Lower leg skin (tissue), 4 donors: ENCODE measurements at regions not wholly inside any gene's neighbourhood (a gene's known extent, or its start where the extent isn't known, plus 50 kb on each side); places are given as distances from the start of the nearest gene placed in this dataset.
"Not testable (repeated sequence)": the region's sequence is repeated elsewhere in the genome, so short reads cannot be mapped to it uniquely, and the experiment has no call there.

Experiments
- DNase-seq, 2 donors: peaks; one replicate each; pipeline ENCODE4 v3.0.0-alpha.2; 2019; ENCODE audit warnings: low spot score in 2 of 2
- H3K4me3 ChIP-seq: fragments of 200-600 bp; sonication (generic); 2 replicates; pipeline ENCODE4 v1.5.1; 2017; ENCODE audit warnings: mild to moderate bottlenecking, low read depth; ENCODE audit not compliant: poor library complexity, severe bottlenecking
- CTCF ChIP-seq, 3 donors: fragments of 450-650 bp; IDR thresholded peaks; one replicate each; pipeline ENCODE4 v1.5.1; 2016; ENCODE audit warnings: antibody characterized with exemption in 3 of 3, mild to moderate bottlenecking in 3 of 3, moderate library complexity in 2 of 3
- POLR2A ChIP-seq, 2 donors: fragments of 450-650 bp; IDR thresholded peaks; one replicate each; pipeline ENCODE4 v1.6.1; 2016 to 2017; ENCODE audit warnings: antibody characterized with exemption in 2 of 2, mild to moderate bottlenecking in 1 of 2, moderate library complexity in 1 of 2
- WGBS, 2 donors: methylation state at CpG; one replicate each; pipeline ENCODE4 v1.1.5; 2018; 5-methylcytosine and 5-hydroxymethylcytosine counted together
- intact Hi-C: fragments of 100-400 bp; cut with DNase I; formaldehyde crosslinking; loops from one replicate; pipeline ENCODE4 v1.15.0; 2023; ENCODE audit warnings: low total_unique reads

GRCh38 chr18:34528177-34528576, 181.9 kb upstream of the DTNA start:
- no peak for DNase-seq
- 92 to 94% methylated on average over 3 of the region's 3 CpGs for WGBS, 2 donors
- no peak for TF ChIP-seq CTCF (IDR thresholded peaks at IDR 0.05)
- TF ChIP-seq POLR2A (IDR thresholded peaks at IDR 0.05) = no peak
- H3K4me3 ChIP-seq = no peak overlapping the region
- intact Hi-C loops = no loop called here

- no peak for DNase-seq
- intact Hi-C loops = no loop called here
- no peak overlapping the region for H3K4me3 ChIP-seq
- 73 to 75% methylated on average over 6 of the region's 6 CpGs for WGBS, 2 donors
- TF ChIP-seq CTCF (IDR thresholded peaks at IDR 0.05) (no peak), POLR2A (IDR thresholded peaks at IDR 0.05) (no peak)
Measured at GRCh38 chr18:34529358-34530335, 180.5 kb upstream of the DTNA start.

- intact Hi-C loops = no loop called here
- TF ChIP-seq CTCF (IDR thresholded peaks at IDR 0.05) (no peak), POLR2A (IDR thresholded peaks at IDR 0.05) (no peak)
- 67 to 76% methylated on average over 3 of the region's 3 CpGs for WGBS, 2 donors
- no peak for DNase-seq
- no peak overlapping the region for H3K4me3 ChIP-seq
Measured at GRCh38 chr18:34531110-34531509, 179.0 kb upstream of the DTNA start.

GRCh38 chr18:34534642-34535041, 175.5 kb upstream of the DTNA start:
- DNase-seq, H3K4me3 ChIP-seq, intact Hi-C loops: not testable (repeated sequence)
- 95 to 100% methylated on average over 2 of the region's 2 CpGs for WGBS, 2 donors

- DNase-seq = no peak
- intact Hi-C loops = no loop called here
- H3K4me3 ChIP-seq = no peak overlapping the region
- TF ChIP-seq CTCF (IDR thresholded peaks at IDR 0.05) (no peak), POLR2A (IDR thresholded peaks at IDR 0.05) (no peak)
- 87 to 95% methylated on average over 2 of the region's 2 CpGs for WGBS, 2 donors
Measured at GRCh38 chr18:34540897-34541296, 169.2 kb upstream of the DTNA start.

- intact Hi-C loops = no loop called here
- no peak for TF ChIP-seq POLR2A (IDR thresholded peaks at IDR 0.05)
- no peak for TF ChIP-seq CTCF (IDR thresholded peaks at IDR 0.05)
- H3K4me3 ChIP-seq = no peak overlapping the region
- DNase-seq = no peak
Measured at GRCh38 chr18:34542625-34543024, 167.5 kb upstream of the DTNA start.
